Spleen (tissue), 11 donors: ENCODE measurements at regions not wholly inside any gene's neighbourhood (a gene's known extent, or its start where the extent isn't known, plus 50 kb on each side); places are given as distances from the start of the nearest gene placed in this dataset.

ENCODE experiments used
- DNase-seq: peaks from one replicate; pipeline ENCODE4 v3.0.0-alpha.2; 2020
- H3K27ac ChIP-seq, 8 donors: fragments of 200-600 bp; sonication (generic) in 7 of 8; 1 replicate in 4 of 8; 2 replicates in 4 of 8; pipeline versions ENCODE4 v1.5.0 to v1.8.0; 2016 to 2021; ENCODE audit warnings: inconsistent platforms in 4 of 8, mild to moderate bottlenecking in 4 of 8, moderate library complexity in 1 of 8
- H3K27me3 ChIP-seq, 7 donors: fragments of 200-600 bp; sonication (generic) in 6 of 7; replicated peaks in 1 of 7; 1 replicate in 4 of 7; 2 replicates in 3 of 7; pipeline versions ENCODE4 v1.5.0 to v1.8.0; 2016 to 2021; ENCODE audit warnings: inconsistent platforms in 3 of 7, mild to moderate bottlenecking in 1 of 7
- H3K36me3 ChIP-seq, 6 donors: fragments of 200-600 bp; sonication (generic) in 5 of 6; 1 replicate in 4 of 6; 2 replicates in 2 of 6; pipeline versions ENCODE4 v1.5.0 to v1.8.0; 2016 to 2021; ENCODE audit warnings: inconsistent platforms in 2 of 6
- H3K4me1 ChIP-seq, 6 donors: fragments of 200-600 bp; sonication (generic) in 5 of 6; 1 replicate in 3 of 6; 2 replicates in 3 of 6; pipeline versions ENCODE4 v1.5.0 to v1.8.0; 2016 to 2021; ENCODE audit warnings: inconsistent platforms in 3 of 6
- H3K4me3 ChIP-seq, 8 donors: fragments of 200-600 bp; sonication (generic) in 7 of 8; 1 replicate in 4 of 8; 2 replicates in 4 of 8; pipeline versions ENCODE4 v1.5.0 to v1.8.0; 2016 to 2021; ENCODE audit warnings: inconsistent platforms in 4 of 8, mild to moderate bottlenecking in 4 of 8, moderate library complexity in 2 of 8
- H3K9me3 ChIP-seq, 8 donors: fragments of 200-600 bp; sonication (generic) in 7 of 8; 1 replicate in 4 of 8; 2 replicates in 4 of 8; pipeline versions ENCODE4 v1.5.0 to v1.8.0; 2016 to 2021; ENCODE audit warnings: inconsistent platforms in 4 of 8
- POLR2A ChIP-seq, 3 donors: fragments of 450-650 bp; IDR thresholded peaks; one replicate each; pipeline ENCODE4 v1.5.1; 2017; ENCODE audit warnings: antibody characterized with exemption in 3 of 3, mild to moderate bottlenecking in 1 of 3
- POLR2AphosphoS5 ChIP-seq, 3 donors: sonication (generic); formaldehyde crosslinking; IDR thresholded peaks; one replicate each; pipeline ENCODE4 v1.5.1; 2017; ENCODE audit warnings: antibody characterized with exemption in 3 of 3
- WGBS, 5 donors: extraction: QIAGEN DNeasy Blood & Tissue Kit in 3 of 5; methylation state at CpG; one replicate each; pipeline versions ENCODE4 v1.1.5 to v1.1.7; 2013 to 2018; 5-methylcytosine and 5-hydroxymethylcytosine counted together
- intact Hi-C: fragments of 100-400 bp; cut with DNase I; formaldehyde crosslinking; loops from one replicate; pipeline ENCODE4 v1.15.0; 2023; ENCODE audit warnings: low total_unique reads
- TF ChIP-seq, protein P1 (sequence below), 11 experiments: fragments of 200-600 bp in 7 of 11; fragments of 450-650 bp in 4 of 11; sonication (generic) in 4 of 11; IDR thresholded peaks in 8 of 11; conservative IDR thresholded peaks in 3 of 11; 1 replicate in 7 of 11; 2 replicates in 4 of 11; pipeline versions ENCODE4 v1.4.0 to v1.8.0; 2016 to 2021; ENCODE audit warnings: antibody characterized with exemption in 11 of 11, inconsistent platforms in 4 of 11, mild to moderate bottlenecking in 1 of 11
- donor health status: healthy with polysubstance abuse.
- donor health status: DM: no; HTN: no; CAD: no; lungs with moderate emphysema.
- donor health status: DM: no; HTN: no; CAD: no.
- donor health status: Bipolar disorder and iron deficiency.
- donor health status: healthy.
- donor health status: DM: no; HTN: no; CAD: no.
- donor health status: DM: yes; HTN: yes; CAD: no.

DNA sequence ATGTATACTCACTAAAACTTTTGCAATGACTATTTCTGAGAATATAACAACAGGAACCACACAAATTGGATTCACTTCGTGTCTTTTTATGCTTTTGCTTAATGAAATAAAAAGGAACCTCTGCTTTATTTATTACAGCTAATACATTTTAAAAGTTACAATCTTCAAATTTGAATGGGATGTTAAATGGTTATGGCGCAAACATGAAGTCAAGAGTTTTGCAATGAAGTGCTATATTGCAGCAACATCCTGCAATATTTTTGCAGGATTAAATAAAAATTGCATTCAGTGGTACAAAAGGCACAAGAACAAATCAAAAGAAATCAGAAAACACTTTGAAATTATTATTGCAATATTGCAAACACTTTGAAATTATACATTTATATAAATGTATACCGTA, 1519.0 kb upstream of the MIR17HG start:
- Histone ChIP-seq H3K4me3 (no peak overlapping the region), H3K9me3 (peaks cover 0 to 5% (median 0%) of the 10 kb centered on the region in 8 donors), H3K27me3 (no peaks in the 10 kb centered on the region), H3K4me1 (no peaks in the 10 kb centered on the region), H3K27ac (no peak overlapping the region), H3K36me3 (no peaks in the 10 kb centered on the region)
- DNase-seq: no peak
- TF ChIP-seq, protein P1, sequence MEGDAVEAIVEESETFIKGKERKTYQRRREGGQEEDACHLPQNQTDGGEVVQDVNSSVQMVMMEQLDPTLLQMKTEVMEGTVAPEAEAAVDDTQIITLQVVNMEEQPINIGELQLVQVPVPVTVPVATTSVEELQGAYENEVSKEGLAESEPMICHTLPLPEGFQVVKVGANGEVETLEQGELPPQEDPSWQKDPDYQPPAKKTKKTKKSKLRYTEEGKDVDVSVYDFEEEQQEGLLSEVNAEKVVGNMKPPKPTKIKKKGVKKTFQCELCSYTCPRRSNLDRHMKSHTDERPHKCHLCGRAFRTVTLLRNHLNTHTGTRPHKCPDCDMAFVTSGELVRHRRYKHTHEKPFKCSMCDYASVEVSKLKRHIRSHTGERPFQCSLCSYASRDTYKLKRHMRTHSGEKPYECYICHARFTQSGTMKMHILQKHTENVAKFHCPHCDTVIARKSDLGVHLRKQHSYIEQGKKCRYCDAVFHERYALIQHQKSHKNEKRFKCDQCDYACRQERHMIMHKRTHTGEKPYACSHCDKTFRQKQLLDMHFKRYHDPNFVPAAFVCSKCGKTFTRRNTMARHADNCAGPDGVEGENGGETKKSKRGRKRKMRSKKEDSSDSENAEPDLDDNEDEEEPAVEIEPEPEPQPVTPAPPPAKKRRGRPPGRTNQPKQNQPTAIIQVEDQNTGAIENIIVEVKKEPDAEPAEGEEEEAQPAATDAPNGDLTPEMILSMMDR (IDR thresholded peaks at IDR 0.05 in 8 of 11, conservative IDR thresholded peaks at IDR 0.05 in 3 of 11): no peak
- TF ChIP-seq POLR2AphosphoS5 (IDR thresholded peaks at IDR 0.05) (no peak), POLR2A (IDR thresholded peaks at IDR 0.05) (no peak)
- WGBS, 5 donors: 77 to 88% (median 82%) methylated on average over 3 of the region's 3 CpGs
- intact Hi-C loops: no loop called here

- Histone ChIP-seq H3K4me1 (no peaks in the 10 kb centered on the region), H3K4me3 (no peak overlapping the region), H3K9me3 (peaks cover 0 to 6% (median 0%) of the 10 kb centered on the region in 8 donors), H3K27me3 (no peaks in the 10 kb centered on the region), H3K27ac (no peak overlapping the region), H3K36me3 (no peaks in the 10 kb centered on the region)
- intact Hi-C loops: no loop called here
- TF ChIP-seq POLR2AphosphoS5 (IDR thresholded peaks at IDR 0.05): no peak
- TF ChIP-seq, protein P1 (IDR thresholded peaks at IDR 0.05 in 8 of 11, conservative IDR thresholded peaks at IDR 0.05 in 3 of 11): no peak
- no peak for TF ChIP-seq POLR2A (IDR thresholded peaks at IDR 0.05)
- no peak for DNase-seq
- 63 to 83% (median 65%) methylated on average over 3 of the region's 3 CpGs for WGBS, 5 donors
Observed at GRCh38 chr13:89831157-89831556, 1516.3 kb upstream of the MIR17HG start.

GRCh38 chr13:89832827-89833226, 1514.7 kb upstream of the MIR17HG start:
- WGBS, 5 donors: 60 to 81% (median 74%) methylated on average over 2 of the region's 2 CpGs
- H3K4me3 ChIP-seq: no peak overlapping the region
- no peaks in the 10 kb centered on the region for H3K27me3 ChIP-seq
- no peak for DNase-seq
- H3K36me3 ChIP-seq: no peaks in the 10 kb centered on the region
- H3K27ac ChIP-seq: no peak overlapping the region
- intact Hi-C loops: no loop called here
- peaks cover 0 to 6% (median 0%) of the 10 kb centered on the region in 8 donors for H3K9me3 ChIP-seq
- no peaks in the 10 kb centered on the region for H3K4me1 ChIP-seq
- TF ChIP-seq POLR2A (IDR thresholded peaks at IDR 0.05) (no peak), POLR2AphosphoS5 (IDR thresholded peaks at IDR 0.05) (no peak)
- TF ChIP-seq, protein P1 (IDR thresholded peaks at IDR 0.05 in 8 of 11, conservative IDR thresholded peaks at IDR 0.05 in 3 of 11): no peak

GRCh38 chr13:89843621-89844020, 1503.9 kb upstream of the MIR17HG start:
- intact Hi-C loops: no loop called here
- Histone ChIP-seq H3K4me3 (no peak overlapping the region), H3K4me1 (no peaks in the 10 kb centered on the region), H3K9me3 (peaks cover 0 to 11% (median 1%) of the 10 kb centered on the region in 8 donors), H3K36me3 (no peaks in the 10 kb centered on the region), H3K27ac (no peak overlapping the region), H3K27me3 (no peaks in the 10 kb centered on the region)
- no peak for TF ChIP-seq POLR2AphosphoS5 (IDR thresholded peaks at IDR 0.05)
- TF ChIP-seq, protein P1 (IDR thresholded peaks at IDR 0.05 in 8 of 11, conservative IDR thresholded peaks at IDR 0.05 in 3 of 11): no peak
- no peak for TF ChIP-seq POLR2A (IDR thresholded peaks at IDR 0.05)
- no peak for DNase-seq
- 85 to 98% (median 88%) methylated on average over 1 of the region's 1 CpG for WGBS, 5 donors
